GM19025 (cell line): ENCODE measurements at regions not wholly inside any gene's neighbourhood (a gene's known extent, or its start where the extent isn't known, plus 50 kb on each side); places are given as distances from the start of the nearest gene placed in this dataset.

Experiments
- ATAC-seq: cut with Tn5 transposase; IDR thresholded peaks from one replicate; pipeline ENCODE4 v1.9.1; 2021; ENCODE audit warnings: mild to moderate bottlenecking, low read depth, moderate library complexity; ENCODE audit not compliant: unreplicated experiment

GRCh38 chr3:113051787-113052186 lies 61.0 kb downstream of the GTPBP8 start:
- ATAC-seq = no peak

DNA sequence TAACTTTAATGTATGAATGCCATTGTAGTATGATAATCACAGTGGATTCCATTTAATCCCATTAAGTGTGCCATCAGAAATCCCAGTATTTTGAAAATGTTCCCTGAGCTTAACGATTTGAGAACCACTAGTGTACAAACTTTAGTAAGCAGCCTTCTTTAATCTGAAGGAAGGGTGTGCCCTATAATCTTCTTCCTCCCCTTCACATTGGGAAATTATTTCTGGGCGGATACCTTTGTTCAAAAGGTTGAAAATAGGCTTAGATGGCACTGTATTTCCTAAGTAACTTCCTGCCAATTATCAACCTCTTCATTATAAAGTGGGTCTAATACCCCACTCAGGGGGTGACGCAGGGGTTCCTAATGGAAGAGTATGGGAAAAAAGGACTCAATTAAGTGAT lies 62.4 kb downstream of the GTPBP8 start:
- ATAC-seq = no peak

DNA sequence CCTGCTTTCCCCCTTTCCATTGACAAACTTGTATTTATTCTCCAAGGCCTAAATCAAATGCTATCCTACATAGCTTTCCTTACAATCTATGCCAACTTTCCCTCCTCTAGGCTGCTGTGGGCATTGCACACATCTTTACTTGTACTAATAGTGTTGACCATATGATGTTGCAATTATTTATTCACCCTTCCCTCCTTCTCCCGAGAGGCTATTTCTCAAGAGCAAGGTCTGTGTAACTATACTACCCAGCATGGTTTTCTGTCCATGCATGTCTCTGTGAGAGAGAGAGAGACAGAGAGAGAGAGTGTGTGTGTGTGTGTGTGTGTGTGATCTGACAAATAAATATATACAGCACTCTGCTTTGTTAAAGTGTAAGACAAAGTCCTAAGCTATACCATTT lies 63.8 kb downstream of the GTPBP8 start:
- no peak for ATAC-seq

DNA sequence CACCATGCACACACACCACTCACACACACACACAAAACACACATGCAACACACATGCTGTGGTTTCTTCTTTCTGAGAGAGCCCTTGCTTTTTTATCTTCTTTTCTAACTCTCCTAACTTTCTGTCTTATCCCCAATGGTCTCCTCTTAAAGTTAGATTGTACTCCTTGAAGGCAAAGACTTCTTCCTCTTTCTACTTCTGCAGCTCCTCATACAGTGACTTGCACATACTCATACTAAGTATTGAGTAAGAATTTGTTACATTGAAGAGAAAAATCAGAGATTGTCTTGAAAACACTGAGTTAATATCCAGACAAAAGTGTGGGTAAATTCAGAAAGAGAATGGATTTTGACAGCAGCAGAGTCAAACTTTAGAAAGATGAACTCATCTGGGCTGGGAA lies 64.4 kb downstream of the GTPBP8 start:
- ATAC-seq = no peak

DNA sequence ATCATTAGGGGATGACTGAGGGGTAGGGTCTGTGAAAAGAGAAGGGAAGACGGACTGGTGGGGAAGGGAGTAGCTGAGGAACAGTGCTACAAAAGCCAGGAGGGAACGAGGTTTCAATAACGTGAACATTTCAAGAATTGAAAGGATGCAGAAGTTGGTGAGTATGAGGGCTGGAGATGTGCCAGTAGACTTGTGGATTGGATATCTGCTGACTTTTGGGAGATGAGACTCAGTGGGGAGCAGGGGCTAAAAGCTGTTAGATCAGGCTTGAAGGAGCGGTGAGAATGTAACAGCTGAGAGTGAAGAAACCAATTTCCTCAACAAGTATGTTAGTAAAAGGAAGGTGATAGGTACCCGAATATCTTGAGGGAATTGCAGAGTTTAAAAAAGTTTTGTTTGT lies 65.2 kb downstream of the GTPBP8 start:
- no peak for ATAC-seq

GRCh38 chr3:113057117-113057516 lies 66.3 kb downstream of the GTPBP8 start:
- peak; percentile 82 for ATAC-seq

DNA sequence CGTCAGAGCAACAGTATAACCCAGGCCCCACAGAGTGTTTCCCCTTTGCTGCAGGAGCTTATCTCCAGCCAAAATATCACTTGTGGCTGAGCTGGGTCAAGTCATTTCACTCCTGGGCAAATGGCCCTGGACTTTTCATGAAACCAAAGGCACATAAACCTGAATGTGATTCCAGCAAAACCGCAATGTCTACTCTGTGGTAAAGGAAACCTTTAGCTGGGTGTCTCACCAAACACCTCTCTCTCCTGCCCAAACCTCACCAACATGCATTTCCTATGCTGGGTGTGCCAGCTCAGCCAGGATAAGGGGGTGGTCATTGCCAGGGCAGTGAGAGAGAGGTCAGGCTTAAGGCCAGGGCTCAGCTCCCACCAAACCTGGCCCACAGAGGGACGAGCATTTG lies 67.4 kb downstream of the GTPBP8 start:
- ATAC-seq = no peak

GRCh38 chr3:113062705-113063104 lies 71.9 kb downstream of the GTPBP8 start:
- ATAC-seq = no peak

GRCh38 chr3:113063126-113063894 lies 72.5 kb downstream of the GTPBP8 start:
- ATAC-seq = no peak

DNA sequence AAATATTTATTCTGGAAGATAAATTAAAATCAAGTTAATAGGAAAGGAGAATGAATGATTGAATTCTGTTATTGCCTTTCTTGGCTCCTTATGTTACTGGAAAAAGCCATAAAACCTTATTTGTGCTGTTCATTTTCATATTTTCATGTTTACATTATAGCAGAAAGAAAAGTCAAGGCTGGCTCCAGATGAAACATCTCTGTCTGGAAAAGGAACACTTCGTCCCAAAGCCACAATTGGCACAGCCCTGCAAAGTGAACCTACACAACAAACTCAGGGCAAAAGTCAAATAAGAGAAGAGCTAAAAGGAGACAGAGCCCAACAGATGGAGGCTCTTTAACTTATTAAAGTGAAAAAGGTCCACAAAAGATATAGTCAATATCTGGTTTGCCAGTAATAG lies 73.4 kb downstream of the GTPBP8 start:
- ATAC-seq = no peak

DNA sequence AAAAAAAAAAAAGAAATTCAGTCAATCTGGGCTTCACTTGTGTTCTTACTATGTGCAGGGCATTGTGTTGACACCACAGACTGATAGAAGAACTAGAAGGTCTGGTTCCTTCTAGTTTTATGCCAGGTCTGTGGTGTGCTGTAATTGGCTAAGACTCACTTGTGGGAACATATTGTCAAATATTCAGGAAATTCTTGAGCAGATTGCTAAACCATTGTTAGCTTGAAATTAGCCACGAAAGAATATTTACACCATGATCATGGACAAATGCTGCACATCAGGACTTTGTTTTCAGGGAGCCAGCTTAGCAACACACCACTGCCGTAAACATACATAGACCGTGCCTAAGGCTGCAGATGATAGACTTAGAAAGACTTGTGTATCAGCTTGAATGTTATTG lies 74.6 kb downstream of the GTPBP8 start:
- no peak for ATAC-seq

- peak; percentile 2 for ATAC-seq
These were observed 79.4 kb downstream of the GTPBP8 start for GRCh38 chr3:113070072-113070640.

DNA sequence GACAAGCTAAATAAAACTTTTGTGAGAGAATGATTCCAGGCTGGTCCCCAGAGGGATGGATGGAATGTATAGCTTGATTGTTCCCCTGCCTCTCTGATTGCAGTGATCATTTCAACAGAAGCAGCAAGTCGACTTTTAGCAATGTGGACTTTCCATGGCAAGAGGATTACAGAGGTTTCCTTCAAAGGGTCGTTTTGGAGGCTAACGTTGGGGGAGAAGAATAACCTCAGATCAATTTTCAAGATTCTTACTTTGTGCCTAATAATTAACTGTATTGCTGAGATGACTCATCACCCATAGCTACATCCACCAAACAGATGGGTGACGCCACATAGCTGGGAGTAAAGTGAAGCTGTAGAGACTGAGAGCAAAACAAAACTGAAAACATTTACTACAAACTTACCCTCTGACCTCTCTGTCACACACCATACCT lies 79.9 kb downstream of the GTPBP8 start:
- peak; percentile 100 for ATAC-seq

GRCh38 chr3:113075588-113075987 lies 84.8 kb downstream of the GTPBP8 start:
- ATAC-seq = no peak

DNA sequence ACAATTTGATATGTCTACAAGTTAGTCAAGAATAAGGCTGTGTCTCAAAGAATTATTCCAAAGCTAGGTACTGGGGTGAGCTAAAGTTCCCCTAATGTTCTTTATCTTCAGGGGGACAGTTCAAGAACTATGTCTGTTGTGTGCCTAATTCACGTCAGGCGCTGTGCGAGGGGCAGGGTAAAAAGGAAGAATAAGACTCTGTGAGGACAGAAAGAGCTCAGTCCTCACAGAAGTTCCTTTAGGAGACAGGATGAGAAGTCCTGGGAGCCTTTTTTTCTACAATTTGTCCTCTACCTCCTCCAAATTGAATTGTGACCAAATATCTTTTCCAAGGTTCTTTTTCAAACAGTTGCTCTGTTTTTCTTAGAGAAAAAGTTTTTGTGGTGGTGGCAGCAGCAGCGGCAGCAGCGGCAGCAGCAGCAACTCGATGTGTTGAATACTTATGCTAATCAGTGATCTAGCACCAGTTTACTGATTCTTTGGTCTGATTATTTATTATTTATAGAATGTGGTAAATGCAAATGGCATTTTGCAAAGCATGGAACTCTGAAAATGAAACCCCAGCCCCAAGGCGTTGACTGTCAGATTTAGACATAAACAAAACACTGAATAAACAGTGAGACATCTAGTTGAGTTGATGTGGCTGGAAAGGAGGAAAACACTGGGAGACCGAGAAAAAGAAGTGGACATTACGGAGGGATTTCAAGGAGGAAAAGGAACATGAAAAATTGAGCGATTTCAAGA lies 88.6 kb downstream of the GTPBP8 start:
- peak; percentile 88 for ATAC-seq

- ATAC-seq = no peak
These were observed 94.0 kb downstream of the GTPBP8 start for GRCh38 chr3:113084777-113085176.

DNA sequence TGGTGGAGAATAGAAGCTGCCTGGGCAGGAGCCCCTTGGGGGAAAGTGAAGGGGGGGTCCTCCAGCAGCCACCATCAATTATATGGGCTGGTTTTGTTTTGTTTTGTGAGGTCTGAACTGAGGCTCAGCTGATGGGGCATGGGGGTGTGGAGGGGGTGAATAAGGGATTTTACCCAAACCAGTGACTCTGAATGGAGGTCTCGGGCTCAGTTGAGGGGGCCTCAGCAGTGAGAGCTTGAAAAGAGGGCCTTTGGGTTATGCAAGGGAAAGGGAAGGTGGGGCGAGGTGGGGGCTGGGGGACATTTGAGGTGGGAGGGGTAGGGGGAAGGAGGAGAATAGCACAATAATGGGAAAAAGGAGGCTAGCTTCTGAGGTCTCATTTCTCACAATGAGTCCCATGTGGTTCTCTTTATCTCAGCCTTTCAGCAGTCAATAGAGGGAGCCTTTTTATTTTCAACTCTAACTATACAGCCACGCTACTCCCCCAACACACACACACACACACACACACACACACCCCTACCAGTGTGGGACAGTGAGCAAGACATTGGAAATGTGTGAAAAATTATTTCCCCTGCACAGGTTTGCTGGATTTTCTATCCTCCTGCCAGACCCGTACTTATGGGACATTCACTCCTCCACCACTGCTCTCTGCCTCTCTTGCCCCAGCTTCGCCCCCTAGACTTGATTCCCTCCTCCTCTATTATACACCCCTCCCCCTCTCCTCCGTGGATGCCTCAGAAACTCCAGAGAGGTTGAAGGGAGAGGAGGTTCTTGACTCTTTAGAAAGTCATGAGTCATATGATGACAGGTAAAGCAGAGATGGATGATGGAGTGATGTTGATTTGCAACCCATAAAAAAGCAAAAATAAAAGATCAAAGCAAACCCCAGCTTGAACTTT lies 96.0 kb downstream of the GTPBP8 start:
- ATAC-seq = no peak

- ATAC-seq = no peak
These were observed 97.8 kb downstream of the GTPBP8 start for GRCh38 chr3:113088616-113089015.

- ATAC-seq = no peak
These were observed 100.6 kb downstream of the GTPBP8 start for GRCh38 chr3:113091417-113091816.

- ATAC-seq = no peak
These were observed 102.0 kb downstream of the GTPBP8 start for GRCh38 chr3:113092746-113093145.
